Heart right ventricle (tissue), 16 donors: ENCODE measurements at regions not wholly inside any gene's neighbourhood (a gene's known extent, or its start where the extent isn't known, plus 50 kb on each side); places are given as distances from the start of the nearest gene placed in this dataset.
"Not testable (repeated sequence)": the region's sequence is repeated elsewhere in the genome, so short reads cannot be mapped to it uniquely, and the experiment has no call there.

Experiments
- ATAC-seq, 8 donors: fragments of 200-7000 bp; cut with Tn5 transposase; one replicate each; pipeline ENCODE4 v1.9.1; 2020; ENCODE audit warnings: mild to moderate bottlenecking in 8 of 8, moderate library complexity in 8 of 8, moderate number of reproducible peaks in 1 of 8
- DNase-seq, 2 donors: peaks; one replicate each; pipeline ENCODE4 v3.0.0-alpha.2; 2020
- H3K27ac ChIP-seq, 10 donors: fragments of 200-600 bp; sonication (generic) in 2 of 10; one replicate each; pipeline versions ENCODE4 v1.5.0 to v1.8.0; 2020 to 2022; ENCODE audit warnings: mild to moderate bottlenecking in 3 of 10
- H3K27me3 ChIP-seq, 7 donors: fragments of 200-600 bp; one replicate each; pipeline ENCODE4 v1.8.0; 2021 to 2022; ENCODE audit warnings: mild to moderate bottlenecking in 2 of 7
- H3K36me3 ChIP-seq, 9 donors: fragments of 200-600 bp; sonication (generic) in 1 of 9; one replicate each; pipeline versions ENCODE4 v1.5.0 to v1.8.0; 2020 to 2022; ENCODE audit warnings: mild to moderate bottlenecking in 2 of 9
- H3K4me1 ChIP-seq, 9 donors: fragments of 200-600 bp; sonication (generic) in 1 of 9; one replicate each; pipeline versions ENCODE4 v1.5.0 to v1.8.0; 2020 to 2022; ENCODE audit warnings: mild to moderate bottlenecking in 4 of 9
- H3K4me3 ChIP-seq, 10 donors: fragments of 200-600 bp; sonication (generic) in 2 of 10; one replicate each; pipeline versions ENCODE4 v1.5.0 to v1.8.0; 2020 to 2022; ENCODE audit warnings: mild to moderate bottlenecking in 7 of 10, moderate library complexity in 2 of 10
- H3K9me3 ChIP-seq, 11 donors: fragments of 200-600 bp in 10 of 11; sonication (generic) in 2 of 11; one replicate each; pipeline versions ENCODE4 v1.5.0 to v1.8.0; 2013 to 2022; ENCODE audit warnings: mild to moderate bottlenecking in 2 of 11, control low read depth in 1 of 11, moderate library complexity in 1 of 11
- CTCF ChIP-seq, 9 donors: fragments of 200-600 bp; sonication (generic) in 2 of 9; IDR thresholded peaks; one replicate each; pipeline versions ENCODE4 v1.5.0 to v1.8.0; 2021 to 2022; ENCODE audit warnings: antibody characterized with exemption in 9 of 9, mild to moderate bottlenecking in 5 of 9, moderate library complexity in 1 of 9
- WGBS, 2 donors: extraction: QIAGEN DNeasy Blood & Tissue Kit; methylation state at CpG; one replicate each; pipeline ENCODE4 v1.1.7; 2013; ENCODE audit warnings: inconsistent platforms in 1 of 2; 5-methylcytosine and 5-hydroxymethylcytosine counted together
- intact Hi-C, 10 donors: fragments of 100-400 bp; cut with DNase I; formaldehyde crosslinking; loops; one replicate each; pipeline versions ENCODE4 v1.11.1 to v1.14.2; 2022
- donor health status: Arrhythmogenic right ventricular cardiomyopathy.
- donor health status: ischemic (EF 13 %, LVEDD 7.1; RV severe dilation, severe dysfunction).
- donor health status: healthy with polysubstance abuse.
- donor health status: DM: no; HTN: yes; CAD: no.
- donor health status: DM: no; HTN: no; CAD: no.
- donor health status: ischemic (EF 25% LVEDD 6.9; RV normal size, moderate dysfunction).
- donor health status: ischemic (EF 25% LVEDD 5.7; RV mildly dilated, moderate dysfunction).
- donor health status: healthy.
- donor health status: DM: yes; HTN: yes; CAD: no.
- donor health status: Ischemic cardiomyopathy.
- donor health status: ischemic (EF 35%, LVEDD 5.7; RV mildly dilated, moderate dysfunction).
- donor health status: nonischemic (EF 11% LVEDD 7.7; RV severe dilation, severe dysfunction).
- donor health status: DM: yes; HTN: yes; CAD: no.
- donor health status: PGD.
- donor health status: ischemic (EF 29% LVEDD 5.4; RV normal size, mild dysfunction).
- donor health status: nonischemic (EF 23%, LVEDD 6.1; RV moderate dilation, normal function).

GRCh38 chr6:12640438-12640837 lies 76.1 kb upstream of the PHACTR1 start:
- Histone ChIP-seq H3K9me3 (peaks cover 0 to 15% (median 0%) of the 10 kb centered on the region in 11 donors), H3K36me3 (no peaks in the 10 kb centered on the region), H3K27ac (no peak overlapping the region), H3K27me3 (peaks cover 0 to 9% (median 0%) of the 10 kb centered on the region in 7 donors), H3K4me3 (no peak overlapping the region), H3K4me1 (peaks cover 0 to 1% (median 0%) of the 10 kb centered on the region in 9 donors)
- TF ChIP-seq CTCF (IDR thresholded peaks at IDR 0.05): no peak
- WGBS, 2 donors: 94 to 98% methylated on average over 1 of the region's 1 CpG
- no peak for ATAC-seq
- DNase-seq: no peak
- intact Hi-C loops: no loop called here

- 84 to 88% methylated on average over 2 of the region's 2 CpGs for WGBS, 2 donors
- H3K27me3 ChIP-seq, H3K36me3 ChIP-seq, intact Hi-C loops, H3K27ac ChIP-seq, H3K4me3 ChIP-seq, DNase-seq, H3K4me1 ChIP-seq, ATAC-seq: not testable (repeated sequence)
- peaks cover 0 to 15% (median 0%) of the 10 kb centered on the region in 11 donors for H3K9me3 ChIP-seq
These were observed 74.8 kb upstream of the PHACTR1 start for GRCh38 chr6:12641785-12642184.

GRCh38 chr6:12645941-12646340 lies 70.6 kb upstream of the PHACTR1 start:
- DNase-seq (no peak), ATAC-seq (no peak)
- H3K4me1 ChIP-seq: no peaks in the 10 kb centered on the region
- no peak overlapping the region for H3K27ac ChIP-seq
- no peaks in the 10 kb centered on the region for H3K36me3 ChIP-seq
- TF ChIP-seq CTCF (IDR thresholded peaks at IDR 0.05): no peak
- no peak overlapping the region for H3K4me3 ChIP-seq
- no peaks in the 10 kb centered on the region for H3K27me3 ChIP-seq
- H3K9me3 ChIP-seq: peaks cover 0 to 19% (median 0%) of the 10 kb centered on the region in 11 donors
- intact Hi-C loops: no loop called here
- 73 to 75% methylated on average over 4 of the region's 4 CpGs for WGBS, 2 donors

GRCh38 chr6:12648171-12648570 lies 68.4 kb upstream of the PHACTR1 start:
- H3K4me1 ChIP-seq: no peaks in the 10 kb centered on the region
- 93 to 96% methylated on average over 4 of the region's 4 CpGs for WGBS, 2 donors
- no peak overlapping the region for H3K27ac ChIP-seq
- H3K27me3 ChIP-seq: no peaks in the 10 kb centered on the region
- H3K4me3 ChIP-seq: no peak overlapping the region
- no peak for TF ChIP-seq CTCF (IDR thresholded peaks at IDR 0.05)
- H3K36me3 ChIP-seq: no peaks in the 10 kb centered on the region
- intact Hi-C loops: no loop called here
- ATAC-seq: no peak
- H3K9me3 ChIP-seq: peaks cover 0 to 12% (median 0%) of the 10 kb centered on the region in 11 donors
- DNase-seq: no peak

- intact Hi-C loops: no loop called here
- no peak overlapping the region for H3K4me3 ChIP-seq
- no peaks in the 10 kb centered on the region for H3K27me3 ChIP-seq
- DNase-seq (no peak), ATAC-seq (no peak)
- H3K36me3 ChIP-seq: no peaks in the 10 kb centered on the region
- TF ChIP-seq CTCF (IDR thresholded peaks at IDR 0.05): no peak
- H3K9me3 ChIP-seq: peaks cover 0 to 11% (median 0%) of the 10 kb centered on the region in 11 donors
- WGBS, 2 donors: 89% methylated on average over 1 of the region's 1 CpG
- no peak overlapping the region for H3K27ac ChIP-seq
- H3K4me1 ChIP-seq: peaks cover 0 to under 1% (median 0%) of the 10 kb centered on the region in 9 donors
These were observed 67.2 kb upstream of the PHACTR1 start for GRCh38 chr6:12649325-12649724.
